A549 (cell line): ENCODE measurements at regions not wholly inside any gene's neighbourhood (a gene's known extent, or its start where the extent isn't known, plus 50 kb on each side); places are given as distances from the start of the nearest gene placed in this dataset.

Source experiments
- ATAC-seq, 2 experiments: fragments of 200-7000 bp in 1 of 2; fragments of >200 bp in 1 of 2; cut with Nextera tagmentation in 1 of 2; cut with Tn5 transposase in 1 of 2; 3 replicates each; pipeline versions ENCODE4 v1.8.0 to v1.9.1; 2018 to 2020; ENCODE audit warnings: mild to moderate bottlenecking in 1 of 2, moderate library complexity in 1 of 2
- CTCF ChIA-PET: fragments of 300-600 bp; sonication (Branson Sonifier 250); formaldehyde crosslinking; extraction: SDS; loops from one replicate; lab custom pipeline; 2021; ENCODE audit warnings: antibody characterized with exemption, inconsistent platforms; lab: Yijun Ruan, JAX
- POLR2A ChIA-PET: fragments of 350-600 bp; formaldehyde crosslinking; extraction: SDS; loops from one replicate; lab custom pipeline; 2021; ENCODE audit warnings: antibody characterized with exemption, inconsistent platforms; lab: Yijun Ruan, JAX
- DNase-seq, 2 experiments: peaks; one replicate each; pipeline versions ENCODE4 v3.0.0 to v3.0.0-alpha.2; 2011 to 2016; ENCODE audit warnings: low read depth in 1 of 2, low spot score in 1 of 2
- FAIRE-seq: peaks from 2 replicates; lab custom pipeline; 2011; peaks lifted over from hg19 to GRCh38; lab: Jason Lieb, UNC
- H3K27ac ChIP-seq, 2 experiments: fragments of >200 bp; sonication (Bioruptor Twin); formaldehyde crosslinking; 3 replicates each; pipeline ENCODE4 v1.5.1; 2016 to 2017
- H3K4me1 ChIP-seq: fragments of >200 bp; sonication (Bioruptor Twin); formaldehyde crosslinking; 3 replicates; pipeline ENCODE4 v1.6.1; 2016
- H3K4me2 ChIP-seq: fragments of >200 bp; sonication (Bioruptor Twin); formaldehyde crosslinking; 3 replicates; pipeline ENCODE4 v1.6.1; 2016
- H3K4me3 ChIP-seq: fragments of >200 bp; sonication (Bioruptor Twin); formaldehyde crosslinking; 3 replicates; pipeline ENCODE4 v1.5.1; 2016
- H3K9me3 ChIP-seq: fragments of >200 bp; sonication (Bioruptor Twin); formaldehyde crosslinking; 3 replicates; pipeline ENCODE4 v1.6.1; 2016
- CBX8 ChIP-seq: fragments of 200-600 bp; sonication (generic); IDR thresholded peaks from 2 replicates; pipeline ENCODE4 v1.6.1; 2016
- CEBPB ChIP-seq, 2 experiments: fragments of >200 bp in 1 of 2; sonication (Bioruptor Twin) in 1 of 2; formaldehyde crosslinking in 1 of 2; IDR thresholded peaks; 2 replicates each; pipeline ENCODE4 v1.6.1; 2012 to 2016
- CHD4 ChIP-seq: fragments of 200-600 bp; sonication (generic); IDR thresholded peaks from 2 replicates; pipeline ENCODE4 v1.6.1; 2016; ENCODE audit warnings: antibody characterized with exemption, mild to moderate bottlenecking, borderline replicate concordance
- CTCF ChIP-seq: fragments of >200 bp; sonication (Bioruptor Twin); formaldehyde crosslinking; IDR thresholded peaks from 3 replicates; pipeline ENCODE4 v1.5.1; 2016
- EHMT2 ChIP-seq: fragments of 200-600 bp; sonication (generic); IDR thresholded peaks from 2 replicates; pipeline ENCODE4 v1.6.1; 2016; ENCODE audit warnings: antibody characterized with exemption, low read depth, mild to moderate bottlenecking, moderate library complexity
- FOSB ChIP-seq: fragments of 250-450 bp; sonication (Bioruptor Pico); IDR thresholded peaks from 2 replicates; pipeline ENCODE4 v1.5.0; 2020; ENCODE audit warnings: mild to moderate bottlenecking, moderate library complexity
- FOSL2 ChIP-seq, 2 experiments: fragments of 450-650 bp in 1 of 2; fragments of >200 bp in 1 of 2; sonication (Bioruptor Twin) in 1 of 2; formaldehyde crosslinking; IDR thresholded peaks; 2 replicates each; pipeline versions ENCODE4 v1.5.0 to v1.6.1; 2016 to 2020; ENCODE audit warnings: mild to moderate bottlenecking in 1 of 2, moderate library complexity in 1 of 2
- FOXS1 ChIP-seq: fragments of 250-450 bp; sonication (Bioruptor Pico); IDR thresholded peaks from 2 replicates; pipeline ENCODE4 v1.5.0; 2020; ENCODE audit warnings: mild to moderate bottlenecking, moderate library complexity
- HEYL ChIP-seq: fragments of 250-450 bp; sonication (Bioruptor Pico); IDR thresholded peaks from 2 replicates; pipeline ENCODE4 v1.8.0; 2021; ENCODE audit warnings: mild to moderate bottlenecking, moderate library complexity
- HOXB13 ChIP-seq: fragments of 250-450 bp; sonication (Bioruptor Pico); IDR thresholded peaks from 2 replicates; pipeline ENCODE4 v1.5.0; 2020; ENCODE audit warnings: low read depth, mild to moderate bottlenecking, moderate library complexity
- JUN ChIP-seq, 2 experiments: fragments of >200 bp; sonication (Bioruptor Twin); formaldehyde crosslinking; IDR thresholded peaks; 2 replicates in 1 of 2; 3 replicates in 1 of 2; pipeline ENCODE4 v1.6.1; 2016 to 2017
- MAFK ChIP-seq: fragments of 450-650 bp; IDR thresholded peaks from 2 replicates; pipeline ENCODE4 v1.6.1; 2014; ENCODE audit not compliant: partially characterized antibody
- MYC ChIP-seq: IDR thresholded peaks from 2 replicates; pipeline ENCODE4 v1.6.1; 2012; ENCODE audit warnings: mild to moderate bottlenecking, inconsistent platforms, low read length, improper control_type of control experiment, borderline replicate concordance
- NR3C1 ChIP-seq: fragments of >200 bp; sonication (Bioruptor Twin); formaldehyde crosslinking; IDR thresholded peaks from 3 replicates; pipeline ENCODE4 v1.6.1; 2017
- PBX3 ChIP-seq: IDR thresholded peaks from 2 replicates; pipeline ENCODE4 v1.6.1; 2012
- PHF8 ChIP-seq: fragments of 200-600 bp; sonication (generic); IDR thresholded peaks from 2 replicates; pipeline ENCODE4 v1.6.1; 2016; ENCODE audit warnings: low read depth, mild to moderate bottlenecking, antibody characterized with exemption, moderate library complexity, borderline replicate concordance
- POLR2A ChIP-seq: IDR thresholded peaks from 2 replicates; pipeline ENCODE4 v1.6.1; 2012; ENCODE audit warnings: mild to moderate bottlenecking, low read length
- POLR2AphosphoS2 ChIP-seq: conservative IDR thresholded peaks from 2 replicates; pipeline ENCODE4 v1.6.1; 2012; ENCODE audit warnings: low read length, improper control_type of control experiment, inconsistent platforms
- RAD21 ChIP-seq, 2 experiments: fragments of >200 bp in 1 of 2; sonication (Bioruptor Twin) in 1 of 2; formaldehyde crosslinking in 1 of 2; IDR thresholded peaks in 1 of 2; conservative IDR thresholded peaks in 1 of 2; 2 replicates in 1 of 2; 3 replicates in 1 of 2; pipeline ENCODE4 v1.6.1; 2012 to 2018; ENCODE audit warnings: inconsistent platforms in 1 of 2
- SREBF2 ChIP-seq: fragments of 450-650 bp; IDR thresholded peaks from 2 replicates; pipeline ENCODE4 v1.6.1; 2014; ENCODE audit warnings: mild to moderate bottlenecking, moderate library complexity
- ZC3H11A ChIP-seq: fragments of 450-650 bp; IDR thresholded peaks from 2 replicates; pipeline ENCODE4 v1.6.1; 2014; ENCODE audit warnings: antibody characterized with exemption, mild to moderate bottlenecking
- ZNF302 ChIP-seq: fragments of 250-450 bp; sonication (Bioruptor Pico); IDR thresholded peaks from 2 replicates; pipeline ENCODE4 v1.9.0; 2021; ENCODE audit warnings: inconsistent platforms, mild to moderate bottlenecking, moderate library complexity
- ZSCAN20 ChIP-seq: fragments of 250-450 bp; sonication (Bioruptor Pico); IDR thresholded peaks from 2 replicates; pipeline ENCODE4 v1.8.0; 2022; ENCODE audit warnings: mild to moderate bottlenecking, moderate library complexity
- WGBS: methylation state at CpG from one replicate; pipeline ENCODE4 v1.1.6; 2017; ENCODE audit errors: missing lambda C conversion rate; 5-methylcytosine and 5-hydroxymethylcytosine counted together
- TF ChIP-seq, protein P1 (sequence below): fragments of 450-650 bp; IDR thresholded peaks from 2 replicates; pipeline ENCODE4 v1.6.1; 2014; ENCODE audit warnings: antibody characterized with exemption
- TF ChIP-seq, protein P2 (sequence below): fragments of 250-450 bp; sonication (Bioruptor Pico); IDR thresholded peaks from 2 replicates; pipeline ENCODE4 v1.5.0; 2020; ENCODE audit warnings: low read depth, mild to moderate bottlenecking, moderate library complexity

DNA sequence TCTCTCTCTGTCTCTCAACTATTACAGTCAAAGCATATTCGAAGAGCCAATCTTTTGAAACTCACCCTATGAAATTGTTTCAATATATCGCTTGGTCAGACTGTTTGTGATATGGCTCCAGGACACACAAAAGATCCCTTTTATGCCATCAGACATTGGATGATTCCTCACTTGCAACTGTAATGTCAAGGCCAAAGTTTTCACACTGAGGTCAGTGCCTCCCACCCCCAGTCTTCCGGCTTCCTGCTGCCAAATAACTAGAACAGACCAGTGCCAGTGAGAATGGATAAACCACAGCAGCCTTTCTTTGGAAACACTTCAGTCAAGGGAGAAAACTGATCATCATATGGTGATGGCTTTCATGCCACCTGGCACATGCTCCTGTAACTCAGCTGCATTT, 321.9 kb upstream of the ZFHX3 start:
- ATAC-seq (no peak), FAIRE-seq (no peak), DNase-seq (no peak)
- TF ChIP-seq NR3C1: no peak
- no peak for TF ChIP-seq CHD4
- TF ChIP-seq FOSL2 (IDR thresholded peaks at IDR 0.05): no peak
- TF ChIP-seq FOSL2 (CRISPR knock-in tag; IDR thresholded peaks at IDR 0.05): no peak
- TF ChIP-seq PHF8: no peak
- TF ChIP-seq POLR2AphosphoS2: no peak
- TF ChIP-seq RAD21 (conservative IDR thresholded peaks at IDR 0.05 in 1 of 2, IDR thresholded peaks at IDR 0.05 in 1 of 2): no peak
- TF ChIP-seq, protein P1, sequence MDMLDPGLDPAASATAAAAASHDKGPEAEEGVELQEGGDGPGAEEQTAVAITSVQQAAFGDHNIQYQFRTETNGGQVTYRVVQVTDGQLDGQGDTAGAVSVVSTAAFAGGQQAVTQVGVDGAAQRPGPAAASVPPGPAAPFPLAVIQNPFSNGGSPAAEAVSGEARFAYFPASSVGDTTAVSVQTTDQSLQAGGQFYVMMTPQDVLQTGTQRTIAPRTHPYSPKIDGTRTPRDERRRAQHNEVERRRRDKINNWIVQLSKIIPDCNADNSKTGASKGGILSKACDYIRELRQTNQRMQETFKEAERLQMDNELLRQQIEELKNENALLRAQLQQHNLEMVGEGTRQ: no peak
- TF ChIP-seq FOXS1 (CRISPR knock-in tag): no peak
- TF ChIP-seq ZSCAN20 (CRISPR knock-in tag): no peak
- no peak for TF ChIP-seq JUN (IDR thresholded peaks at IDR 0.05)
- TF ChIP-seq MAFK: no peak
- no peak for TF ChIP-seq CTCF
- 27% methylated on average over 3 of the region's 3 CpGs for WGBS
- CTCF ChIA-PET: interaction anchor here (2.4 kb wide), 1 partner anchor 538 kb away, joined by 5 read pairs; no protein-coding TSS in a partner anchor
- Histone ChIP-seq H3K4me3 (no peak overlapping the region), H3K4me1 (no peaks in the 10 kb centered on the region), H3K9me3 (no peaks in the 10 kb centered on the region), H3K27ac (no peak overlapping the region), H3K4me2 (no peak overlapping the region)
- POLR2A ChIA-PET: no interaction called here

GRCh38 chr16:73368715-73369114, 320.8 kb upstream of the ZFHX3 start:
- no peak for DNase-seq
- WGBS: 4% methylated on average over 4 of the region's 4 CpGs
- ChIA-PET CTCF (interaction anchor here (2.4 kb wide), 1 partner anchor 537 kb away, joined by 5 read pairs; no protein-coding TSS in a partner anchor), POLR2A (no interaction called here)
- no peaks in the 10 kb centered on the region for H3K4me1 ChIP-seq
- no peak overlapping the region for H3K27ac ChIP-seq
- no peak overlapping the region for H3K4me3 ChIP-seq
- no peak for TF ChIP-seq PBX3
- TF ChIP-seq MYC: no peak
- no peak for TF ChIP-seq EHMT2
- TF ChIP-seq FOSB (CRISPR knock-in tag): no peak
- TF ChIP-seq CEBPB (IDR thresholded peaks at IDR 0.05): no peak
- TF ChIP-seq HEYL (CRISPR knock-in tag): no peak
- no peak for TF ChIP-seq ZC3H11A
- TF ChIP-seq HOXB13 (CRISPR knock-in tag): no peak
- no peak for TF ChIP-seq CHD4
- no peak for TF ChIP-seq CBX8
- no peak for TF ChIP-seq SREBF2
- TF ChIP-seq POLR2A: no peak
- TF ChIP-seq ZNF302 (CRISPR knock-in tag): no peak
- TF ChIP-seq, protein P2, sequence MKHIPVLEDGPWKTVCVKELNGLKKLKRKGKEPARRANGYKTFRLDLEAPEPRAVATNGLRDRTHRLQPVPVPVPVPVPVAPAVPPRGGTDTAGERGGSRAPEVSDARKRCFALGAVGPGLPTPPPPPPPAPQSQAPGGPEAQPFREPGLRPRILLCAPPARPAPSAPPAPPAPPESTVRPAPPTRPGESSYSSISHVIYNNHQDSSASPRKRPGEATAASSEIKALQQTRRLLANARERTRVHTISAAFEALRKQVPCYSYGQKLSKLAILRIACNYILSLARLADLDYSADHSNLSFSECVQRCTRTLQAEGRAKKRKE (CRISPR knock-in tag): no peak
- no peak for FAIRE-seq
- H3K9me3 ChIP-seq: no peaks in the 10 kb centered on the region
- no peak for ATAC-seq
- H3K4me2 ChIP-seq: no peak overlapping the region
